HEK293 (cell line): ENCODE measurements at regions not wholly inside any gene's neighbourhood (a gene's known extent, or its start where the extent isn't known, plus 50 kb on each side); places are given as distances from the start of the nearest gene placed in this dataset.

Experiments used
- CTCF ChIA-PET: fragments of 350-600 bp; formaldehyde crosslinking; extraction: SDS; loops from one replicate; lab custom pipeline; 2021; ENCODE audit warnings: antibody characterized with exemption; lab: Yijun Ruan, JAX
- POLR2A ChIA-PET: fragments of 300-600 bp; formaldehyde crosslinking; extraction: SDS; loops from one replicate; lab custom pipeline; 2020; ENCODE audit warnings: antibody characterized with exemption, inconsistent platforms; lab: Yijun Ruan, JAX
- H3K27ac ChIP-seq: fragments of 200-500 bp; sonication (Bioruptor generic); 2 replicates; pipeline ENCODE4 v1.5.1; 2014; ENCODE audit warnings: low read depth, low read length, control low read depth, inconsistent platforms; ENCODE audit errors: extremely low read depth
- H3K36me3 ChIP-seq, 2 experiments: fragments of 200-500 bp in 1 of 2; sonication (Bioruptor generic) in 1 of 2; 1 replicate in 1 of 2; 2 replicates in 1 of 2; pipeline ENCODE4 v1.5.1; 2014 to 2017; ENCODE audit warnings: inconsistent platforms in 2 of 2, low read length in 2 of 2; ENCODE audit not compliant: control insufficient read depth in 2 of 2, insufficient read depth in 1 of 2
- H3K4me1 ChIP-seq: fragments of 200-500 bp; sonication (Bioruptor generic); 2 replicates; pipeline ENCODE4 v1.5.1; 2014; ENCODE audit warnings: mild to moderate bottlenecking, low read length, inconsistent platforms; ENCODE audit not compliant: control insufficient read depth, insufficient read depth
- H3K4me3 ChIP-seq: 2 replicates; pipeline ENCODE4 v1.5.1; 2011; ENCODE audit warnings: low read depth, mild to moderate bottlenecking, control low read depth, low read length, moderate library complexity
- H3K9me3 ChIP-seq: fragments of 200-500 bp; sonication (Bioruptor generic); 2 replicates; pipeline ENCODE4 v1.5.1; 2014; ENCODE audit warnings: low read depth, low read length, inconsistent platforms; ENCODE audit not compliant: control insufficient read depth, insufficient read depth
- SP2 ChIP-seq: fragments of 450-650 bp; formaldehyde crosslinking; IDR thresholded peaks from 2 replicates; pipeline ENCODE4 v1.5.1; 2016; ENCODE audit warnings: missing biosample characterization, missing genetic modification characterization
- TRIM28 ChIP-seq: IDR thresholded peaks from 2 replicates; pipeline ENCODE4 v1.6.1; 2011; ENCODE audit warnings: low read length, control low read depth, borderline replicate concordance
- ZBTB21 ChIP-seq: fragments of 450-650 bp; formaldehyde crosslinking; IDR thresholded peaks from 2 replicates; pipeline ENCODE4 v1.5.1; 2017; ENCODE audit warnings: missing biosample characterization, missing genetic modification characterization
- ZEB2 ChIP-seq: fragments of 450-650 bp; formaldehyde crosslinking; IDR thresholded peaks from 2 replicates; pipeline ENCODE4 v1.5.1; 2016; ENCODE audit warnings: missing biosample characterization, missing genetic modification characterization
- ZNF266 ChIP-seq: fragments of 450-650 bp; formaldehyde crosslinking; IDR thresholded peaks from 2 replicates; pipeline ENCODE4 v1.5.1; 2016; ENCODE audit warnings: missing biosample characterization, missing genetic modification characterization, low read depth
- ZNF354C ChIP-seq: fragments of 450-650 bp; formaldehyde crosslinking; IDR thresholded peaks from 2 replicates; pipeline ENCODE4 v1.5.1; 2016; ENCODE audit warnings: missing biosample characterization, missing genetic modification characterization, low read depth, borderline replicate concordance
- ZNF560 ChIP-seq: fragments of 450-650 bp; formaldehyde crosslinking; IDR thresholded peaks from 2 replicates; pipeline ENCODE4 v1.5.1; 2017; ENCODE audit warnings: missing biosample characterization, missing genetic modification characterization, borderline replicate concordance
- ZNF76 ChIP-seq: fragments of 450-650 bp; formaldehyde crosslinking; IDR thresholded peaks from 2 replicates; pipeline ENCODE4; 2016; ENCODE audit warnings: low read depth, missing biosample characterization, missing genetic modification characterization, borderline replicate concordance
- ZNF777 ChIP-seq: fragments of 450-650 bp; formaldehyde crosslinking; IDR thresholded peaks from 2 replicates; pipeline ENCODE4 v1.5.1; 2017; ENCODE audit warnings: missing biosample characterization, missing genetic modification characterization, borderline replicate concordance
- ZNF785 ChIP-seq: fragments of 450-650 bp; formaldehyde crosslinking; IDR thresholded peaks from 2 replicates; pipeline ENCODE4 v1.5.1; 2016; ENCODE audit warnings: missing biosample characterization, missing genetic modification characterization
- TF ChIP-seq, protein P1 (sequence below): fragments of 450-650 bp; formaldehyde crosslinking; IDR thresholded peaks from 2 replicates; pipeline ENCODE4 v1.5.1; 2016; ENCODE audit warnings: missing biosample characterization, missing genetic modification characterization, low read depth
- TF ChIP-seq, protein P2 (sequence below): fragments of 450-650 bp; formaldehyde crosslinking; IDR thresholded peaks from 2 replicates; pipeline ENCODE4 v1.5.1; 2016; ENCODE audit warnings: missing biosample characterization, missing genetic modification characterization
- TF ChIP-seq, protein P3 (sequence below): fragments of 450-650 bp; formaldehyde crosslinking; IDR thresholded peaks from 2 replicates; pipeline ENCODE4 v1.5.1; 2016; ENCODE audit warnings: missing biosample characterization, missing genetic modification characterization
- TF ChIP-seq, protein P4 (sequence below): fragments of 450-650 bp; IDR thresholded peaks from 2 replicates; pipeline ENCODE4 v1.5.1; 2018; ENCODE audit warnings: missing biosample characterization, missing genetic modification characterization
- TF ChIP-seq, protein P5 (sequence below): fragments of 450-650 bp; formaldehyde crosslinking; IDR thresholded peaks from 2 replicates; pipeline ENCODE4 v1.5.1; 2016; ENCODE audit warnings: missing biosample characterization, missing genetic modification characterization, borderline replicate concordance
- TF ChIP-seq, protein P6 (sequence below): fragments of 450-650 bp; formaldehyde crosslinking; IDR thresholded peaks from 2 replicates; pipeline ENCODE4 v1.5.1; 2016; ENCODE audit warnings: missing biosample characterization, missing genetic modification characterization, borderline replicate concordance

DNA sequence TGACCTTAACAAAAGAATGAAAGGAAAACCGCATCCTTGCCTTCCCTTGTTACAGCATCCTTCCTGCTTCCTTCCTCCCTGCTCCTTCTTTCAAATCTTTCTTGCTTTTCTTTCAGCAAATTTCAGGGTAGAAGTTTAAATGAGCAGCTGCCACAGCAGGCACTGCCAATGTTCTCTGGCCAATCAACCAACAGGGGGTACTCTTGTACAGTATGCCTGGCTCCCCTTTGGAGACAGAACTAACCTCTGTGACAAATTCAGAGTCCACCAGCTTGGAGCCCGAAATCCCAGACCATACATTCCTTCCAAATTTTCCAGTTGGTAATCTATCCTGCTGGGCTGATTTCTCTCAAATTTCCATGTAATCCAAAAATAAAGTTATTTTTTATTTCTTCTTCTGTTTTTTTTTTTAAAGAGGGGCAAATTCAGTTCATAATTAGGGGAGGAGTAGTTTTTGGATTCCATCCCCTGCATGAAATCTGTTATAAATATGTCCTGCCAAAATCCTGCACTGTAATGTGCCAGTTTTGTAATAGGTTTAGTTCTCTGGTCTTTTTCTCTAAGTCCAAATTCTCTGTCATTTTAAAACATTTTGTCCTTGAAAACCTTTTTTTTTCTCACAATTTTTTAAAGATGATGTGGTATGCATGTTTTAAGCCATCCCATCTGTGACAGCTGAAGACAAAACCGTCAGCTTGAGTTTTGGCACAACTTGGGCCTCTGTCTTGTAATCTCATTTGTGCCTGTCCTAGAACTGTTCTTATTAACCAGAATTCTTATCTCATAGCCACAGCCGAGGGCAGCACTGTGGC, 610.0 kb upstream of the LMO3 start (continued):
- TF ChIP-seq, protein P1, sequence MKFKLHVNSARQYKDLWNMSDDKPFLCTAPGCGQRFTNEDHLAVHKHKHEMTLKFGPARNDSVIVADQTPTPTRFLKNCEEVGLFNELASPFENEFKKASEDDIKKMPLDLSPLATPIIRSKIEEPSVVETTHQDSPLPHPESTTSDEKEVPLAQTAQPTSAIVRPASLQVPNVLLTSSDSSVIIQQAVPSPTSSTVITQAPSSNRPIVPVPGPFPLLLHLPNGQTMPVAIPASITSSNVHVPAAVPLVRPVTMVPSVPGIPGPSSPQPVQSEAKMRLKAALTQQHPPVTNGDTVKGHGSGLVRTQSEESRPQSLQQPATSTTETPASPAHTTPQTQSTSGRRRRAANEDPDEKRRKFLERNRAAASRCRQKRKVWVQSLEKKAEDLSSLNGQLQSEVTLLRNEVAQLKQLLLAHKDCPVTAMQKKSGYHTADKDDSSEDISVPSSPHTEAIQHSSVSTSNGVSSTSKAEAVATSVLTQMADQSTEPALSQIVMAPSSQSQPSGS (tag by site-specific recombination): no peak
- TF ChIP-seq TRIM28 (no peak), ZNF266 (tag by site-specific recombination) (no peak), ZBTB21 (tag by site-specific recombination) (no peak), ZEB2 (tag by site-specific recombination) (no peak), ZNF785 (tag by site-specific recombination) (no peak), ZNF76 (tag by site-specific recombination) (no peak)
- TF ChIP-seq, protein P2, sequence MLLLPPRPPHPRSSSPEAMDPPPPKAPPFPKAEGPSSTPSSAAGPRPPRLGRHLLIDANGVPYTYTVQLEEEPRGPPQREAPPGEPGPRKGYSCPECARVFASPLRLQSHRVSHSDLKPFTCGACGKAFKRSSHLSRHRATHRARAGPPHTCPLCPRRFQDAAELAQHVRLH (tag by site-specific recombination): no peak

DNA sequence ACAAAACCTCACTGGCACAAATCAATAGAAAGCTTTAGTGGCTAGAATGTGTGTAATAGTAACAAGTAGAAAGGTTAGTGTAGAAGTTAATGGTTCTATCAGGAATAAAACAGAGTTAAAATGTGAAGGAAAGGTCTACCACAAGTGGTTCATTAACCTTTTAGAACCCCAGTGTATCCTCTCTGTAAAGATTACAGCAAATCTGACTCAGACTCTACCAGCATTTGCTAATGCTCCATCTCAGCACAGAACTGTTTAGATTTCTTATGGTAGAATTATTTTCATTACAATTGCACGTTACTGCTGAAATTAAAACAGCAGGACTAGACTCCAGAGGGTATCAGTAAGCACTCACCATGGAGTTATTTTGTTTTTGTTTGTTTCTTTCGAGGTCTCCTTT, 609.0 kb upstream of the LMO3 start:
- TF ChIP-seq, protein P3, sequence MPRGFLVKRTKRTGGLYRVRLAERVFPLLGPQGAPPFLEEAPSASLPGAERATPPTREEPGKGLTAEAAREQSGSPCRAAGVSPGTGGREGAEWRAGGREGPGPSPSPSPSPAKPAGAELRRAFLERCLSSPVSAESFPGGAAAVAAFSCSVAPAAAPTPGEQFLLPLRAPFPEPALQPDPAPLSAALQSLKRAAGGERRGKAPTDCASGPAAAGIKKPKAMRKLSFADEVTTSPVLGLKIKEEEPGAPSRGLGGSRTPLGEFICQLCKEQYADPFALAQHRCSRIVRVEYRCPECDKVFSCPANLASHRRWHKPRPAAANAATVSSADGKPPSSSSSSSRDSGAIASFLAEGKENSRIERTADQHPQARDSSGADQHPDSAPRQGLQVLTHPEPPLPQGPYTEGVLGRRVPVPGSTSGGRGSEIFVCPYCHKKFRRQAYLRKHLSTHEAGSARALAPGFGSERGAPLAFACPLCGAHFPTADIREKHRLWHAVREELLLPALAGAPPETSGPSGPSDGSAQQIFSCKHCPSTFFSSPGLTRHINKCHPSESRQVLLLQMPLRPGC: no peak
- TF ChIP-seq, protein P4, sequence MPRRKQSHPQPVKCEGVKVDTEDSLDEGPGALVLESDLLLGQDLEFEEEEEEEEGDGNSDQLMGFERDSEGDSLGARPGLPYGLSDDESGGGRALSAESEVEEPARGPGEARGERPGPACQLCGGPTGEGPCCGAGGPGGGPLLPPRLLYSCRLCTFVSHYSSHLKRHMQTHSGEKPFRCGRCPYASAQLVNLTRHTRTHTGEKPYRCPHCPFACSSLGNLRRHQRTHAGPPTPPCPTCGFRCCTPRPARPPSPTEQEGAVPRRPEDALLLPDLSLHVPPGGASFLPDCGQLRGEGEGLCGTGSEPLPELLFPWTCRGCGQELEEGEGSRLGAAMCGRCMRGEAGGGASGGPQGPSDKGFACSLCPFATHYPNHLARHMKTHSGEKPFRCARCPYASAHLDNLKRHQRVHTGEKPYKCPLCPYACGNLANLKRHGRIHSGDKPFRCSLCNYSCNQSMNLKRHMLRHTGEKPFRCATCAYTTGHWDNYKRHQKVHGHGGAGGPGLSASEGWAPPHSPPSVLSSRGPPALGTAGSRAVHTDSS (tag by site-specific recombination): no peak
- TF ChIP-seq ZNF560 (tag by site-specific recombination) (no peak), SP2 (no peak), ZNF777 (tag by site-specific recombination) (no peak), ZNF354C (no peak)
- TF ChIP-seq, protein P5, sequence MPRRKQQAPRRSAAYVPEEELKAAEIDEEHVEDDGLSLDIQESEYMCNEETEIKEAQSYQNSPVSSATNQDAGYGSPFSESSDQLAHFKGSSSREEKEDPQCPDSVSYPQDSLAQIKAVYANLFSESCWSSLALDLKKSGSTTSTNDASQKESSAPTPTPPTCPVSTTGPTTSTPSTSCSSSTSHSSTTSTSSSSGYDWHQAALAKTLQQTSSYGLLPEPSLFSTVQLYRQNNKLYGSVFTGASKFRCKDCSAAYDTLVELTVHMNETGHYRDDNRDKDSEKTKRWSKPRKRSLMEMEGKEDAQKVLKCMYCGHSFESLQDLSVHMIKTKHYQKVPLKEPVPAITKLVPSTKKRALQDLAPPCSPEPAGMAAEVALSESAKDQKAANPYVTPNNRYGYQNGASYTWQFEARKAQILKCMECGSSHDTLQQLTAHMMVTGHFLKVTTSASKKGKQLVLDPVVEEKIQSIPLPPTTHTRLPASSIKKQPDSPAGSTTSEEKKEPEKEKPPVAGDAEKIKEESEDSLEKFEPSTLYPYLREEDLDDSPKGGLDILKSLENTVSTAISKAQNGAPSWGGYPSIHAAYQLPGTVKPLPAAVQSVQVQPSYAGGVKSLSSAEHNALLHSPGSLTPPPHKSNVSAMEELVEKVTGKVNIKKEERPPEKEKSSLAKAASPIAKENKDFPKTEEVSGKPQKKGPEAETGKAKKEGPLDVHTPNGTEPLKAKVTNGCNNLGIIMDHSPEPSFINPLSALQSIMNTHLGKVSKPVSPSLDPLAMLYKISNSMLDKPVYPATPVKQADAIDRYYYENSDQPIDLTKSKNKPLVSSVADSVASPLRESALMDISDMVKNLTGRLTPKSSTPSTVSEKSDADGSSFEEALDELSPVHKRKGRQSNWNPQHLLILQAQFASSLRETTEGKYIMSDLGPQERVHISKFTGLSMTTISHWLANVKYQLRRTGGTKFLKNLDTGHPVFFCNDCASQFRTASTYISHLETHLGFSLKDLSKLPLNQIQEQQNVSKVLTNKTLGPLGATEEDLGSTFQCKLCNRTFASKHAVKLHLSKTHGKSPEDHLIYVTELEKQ: no peak
- TF ChIP-seq, protein P6, sequence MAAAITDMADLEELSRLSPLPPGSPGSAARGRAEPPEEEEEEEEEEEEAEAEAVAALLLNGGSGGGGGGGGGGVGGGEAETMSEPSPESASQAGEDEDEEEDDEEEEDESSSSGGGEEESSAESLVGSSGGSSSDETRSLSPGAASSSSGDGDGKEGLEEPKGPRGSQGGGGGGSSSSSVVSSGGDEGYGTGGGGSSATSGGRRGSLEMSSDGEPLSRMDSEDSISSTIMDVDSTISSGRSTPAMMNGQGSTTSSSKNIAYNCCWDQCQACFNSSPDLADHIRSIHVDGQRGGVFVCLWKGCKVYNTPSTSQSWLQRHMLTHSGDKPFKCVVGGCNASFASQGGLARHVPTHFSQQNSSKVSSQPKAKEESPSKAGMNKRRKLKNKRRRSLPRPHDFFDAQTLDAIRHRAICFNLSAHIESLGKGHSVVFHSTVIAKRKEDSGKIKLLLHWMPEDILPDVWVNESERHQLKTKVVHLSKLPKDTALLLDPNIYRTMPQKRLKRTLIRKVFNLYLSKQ (tag by site-specific recombination): no peak
- TF ChIP-seq, all 188 proteins: peak for 0
- POLR2A ChIA-PET: no interaction called here
- Histone ChIP-seq H3K4me1 (no peaks in the 10 kb centered on the region), H3K27ac (no peak overlapping the region), H3K4me3 (no peak overlapping the region), H3K36me3 (no peaks in the 10 kb centered on the region), H3K9me3 (no peaks in the 10 kb centered on the region)
- CTCF ChIA-PET: interaction anchor here (0.7 kb wide), 1 partner anchor 387 kb away, joined by 3 read pairs; no protein-coding TSS in a partner anchor
